Gastroesophageal sphincter (tissue), 4 donors: ENCODE measurements at regions not wholly inside any gene's neighbourhood (a gene's known extent, or its start where the extent isn't known, plus 50 kb on each side); places are given as distances from the start of the nearest gene placed in this dataset.
A peak's percentile ranks its signal among the peaks of the same experiment; 100 is the strongest.

Source experiments
- ATAC-seq: fragments of 150-250 bp; one replicate; pipeline ENCODE4 v1.9.1; 2016; ENCODE audit warnings: mild to moderate bottlenecking, moderate library complexity
- H3K27ac ChIP-seq, 4 donors: fragments of 200-600 bp; sonication (generic) in 3 of 4; 1 replicate in 3 of 4; 2 replicates in 1 of 4; pipeline ENCODE4 v1.5.1; 2016 to 2019
- H3K27me3 ChIP-seq: fragments of 200-600 bp; sonication (generic); one replicate; pipeline ENCODE4 v1.5.1; 2019
- H3K36me3 ChIP-seq, 2 donors: fragments of 200-600 bp; sonication (generic); one replicate each; pipeline ENCODE4 v1.5.1; 2019; ENCODE audit warnings: control low read depth in 1 of 2
- H3K4me1 ChIP-seq, 3 donors: fragments of 200-600 bp; sonication (generic); 1 replicate in 2 of 3; 2 replicates in 1 of 3; pipeline ENCODE4 v1.5.1; 2016 to 2019; ENCODE audit warnings: control low read depth in 2 of 3
- H3K4me3 ChIP-seq, 2 donors: fragments of 200-600 bp; sonication (generic); one replicate each; pipeline ENCODE4 v1.5.1; 2019; ENCODE audit warnings: mild to moderate bottlenecking in 1 of 2, moderate library complexity in 1 of 2
- H3K9me3 ChIP-seq, 3 donors: fragments of 200-600 bp; sonication (generic); one replicate each; pipeline ENCODE4 v1.5.1; 2017 to 2019; ENCODE audit warnings: control low read depth in 2 of 3
- EP300 ChIP-seq: sonication (generic); formaldehyde crosslinking; IDR thresholded peaks from one replicate; pipeline ENCODE4 v1.6.1; 2017; ENCODE audit warnings: antibody characterized with exemption, mild to moderate bottlenecking
- POLR2A ChIP-seq, 2 donors: fragments of 450-650 bp; IDR thresholded peaks; one replicate each; pipeline ENCODE4 v1.6.1; 2017; ENCODE audit warnings: antibody characterized with exemption in 2 of 2, mild to moderate bottlenecking in 2 of 2, moderate library complexity in 1 of 2
- POLR2AphosphoS5 ChIP-seq: sonication (generic); formaldehyde crosslinking; IDR thresholded peaks from one replicate; pipeline ENCODE4 v1.6.1; 2017; ENCODE audit warnings: antibody characterized with exemption
- WGBS, 2 donors: methylation state at CpG; one replicate each; pipeline ENCODE4 v1.1.5; 2018; ENCODE audit warnings: low coverage in 1 of 2; 5-methylcytosine and 5-hydroxymethylcytosine counted together
- TF ChIP-seq, protein P1 (sequence below), 4 experiments: fragments of 200-600 bp in 2 of 4; fragments of 450-650 bp in 2 of 4; sonication (generic) in 1 of 4; IDR thresholded peaks; one replicate each; pipeline ENCODE4 v1.5.1; 2017 to 2019; ENCODE audit warnings: antibody characterized with exemption in 4 of 4, mild to moderate bottlenecking in 2 of 4, moderate library complexity in 2 of 4

DNA sequence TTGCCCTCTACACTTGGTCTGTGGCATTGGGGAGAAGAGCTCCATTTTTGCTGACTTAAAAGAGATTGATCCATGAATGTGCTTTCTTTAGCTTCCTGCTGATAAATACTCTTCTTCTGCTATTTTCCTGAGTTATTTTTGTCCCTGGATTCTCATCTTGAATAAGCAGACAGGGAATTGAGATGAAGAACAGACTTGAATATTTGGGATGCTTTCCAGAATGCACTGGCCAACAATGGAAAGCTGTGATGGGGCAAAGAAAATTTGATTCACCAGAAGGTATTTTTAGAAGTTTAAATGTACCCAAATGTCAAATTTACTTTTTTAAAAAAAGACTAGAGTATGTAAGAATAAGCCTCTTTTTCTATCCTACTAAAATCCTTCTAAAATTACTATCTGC lies 309.9 kb upstream of the PPP1R2C start:
- peak overlapping the region in 1 of 4 donors; percentile 20 for H3K27ac ChIP-seq

DNA sequence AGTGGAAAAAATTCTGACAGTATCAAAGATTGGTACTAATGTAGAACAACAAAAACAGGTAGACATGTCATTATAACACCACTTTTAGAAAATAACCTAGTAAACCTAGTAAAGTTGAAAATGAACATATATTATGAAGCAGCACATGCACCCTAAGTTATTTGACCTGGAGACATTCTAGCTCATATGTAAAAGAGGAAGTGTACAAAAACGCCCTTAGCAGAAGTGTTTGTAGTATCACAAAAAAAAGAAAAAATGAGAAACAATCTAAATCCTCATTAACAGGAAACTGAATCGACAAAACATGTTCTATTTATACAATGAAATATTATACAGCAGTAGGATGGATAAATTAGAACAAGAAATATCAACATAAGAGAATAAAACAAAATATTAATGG lies 318.9 kb upstream of the PPP1R2C start:
- Histone ChIP-seq H3K36me3 (no peaks in the 10 kb centered on the region), H3K4me1 (no peaks in the 10 kb centered on the region), H3K9me3 (no peaks in the 10 kb centered on the region), H3K27ac (no peak overlapping the region), H3K27me3 (no peaks in the 10 kb centered on the region), H3K4me3 (no peak overlapping the region)
- TF ChIP-seq, protein P1, sequence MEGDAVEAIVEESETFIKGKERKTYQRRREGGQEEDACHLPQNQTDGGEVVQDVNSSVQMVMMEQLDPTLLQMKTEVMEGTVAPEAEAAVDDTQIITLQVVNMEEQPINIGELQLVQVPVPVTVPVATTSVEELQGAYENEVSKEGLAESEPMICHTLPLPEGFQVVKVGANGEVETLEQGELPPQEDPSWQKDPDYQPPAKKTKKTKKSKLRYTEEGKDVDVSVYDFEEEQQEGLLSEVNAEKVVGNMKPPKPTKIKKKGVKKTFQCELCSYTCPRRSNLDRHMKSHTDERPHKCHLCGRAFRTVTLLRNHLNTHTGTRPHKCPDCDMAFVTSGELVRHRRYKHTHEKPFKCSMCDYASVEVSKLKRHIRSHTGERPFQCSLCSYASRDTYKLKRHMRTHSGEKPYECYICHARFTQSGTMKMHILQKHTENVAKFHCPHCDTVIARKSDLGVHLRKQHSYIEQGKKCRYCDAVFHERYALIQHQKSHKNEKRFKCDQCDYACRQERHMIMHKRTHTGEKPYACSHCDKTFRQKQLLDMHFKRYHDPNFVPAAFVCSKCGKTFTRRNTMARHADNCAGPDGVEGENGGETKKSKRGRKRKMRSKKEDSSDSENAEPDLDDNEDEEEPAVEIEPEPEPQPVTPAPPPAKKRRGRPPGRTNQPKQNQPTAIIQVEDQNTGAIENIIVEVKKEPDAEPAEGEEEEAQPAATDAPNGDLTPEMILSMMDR (IDR thresholded peaks at IDR 0.05) = no peak
- no peak for TF ChIP-seq POLR2AphosphoS5
- TF ChIP-seq POLR2A (IDR thresholded peaks at IDR 0.05) = no peak
- no peak for TF ChIP-seq EP300
- no peak for ATAC-seq
- WGBS, 2 donors = 70 to 86% methylated on average over 2 of the region's 2 CpGs

More for the DNA sequence above, 309.9 kb upstream of the PPP1R2C start:
- no peak overlapping the region for H3K4me3 ChIP-seq
- TF ChIP-seq EP300 (no peak), POLR2A (IDR thresholded peaks at IDR 0.05) (no peak), POLR2AphosphoS5 (no peak)
- TF ChIP-seq, protein P1 (IDR thresholded peaks at IDR 0.05) = no peak
- H3K27me3 ChIP-seq = no peaks in the 10 kb centered on the region
- H3K9me3 ChIP-seq = no peaks in the 10 kb centered on the region
- H3K4me1 ChIP-seq = no peaks in the 10 kb centered on the region
- no peaks in the 10 kb centered on the region for H3K36me3 ChIP-seq
- no peak for ATAC-seq

GRCh38 chrX:43106009-43106408 lies 328.0 kb upstream of the PPP1R2C start:
- no peak for ATAC-seq
- WGBS, 2 donors = 60 to 86% methylated on average over 1 to 5 of the region's 5 CpGs
- Histone ChIP-seq H3K4me3 (no peak overlapping the region), H3K27me3 (no peaks in the 10 kb centered on the region), H3K9me3 (no peaks in the 10 kb centered on the region), H3K36me3 (no peaks in the 10 kb centered on the region), H3K27ac (no peak overlapping the region), H3K4me1 (no peaks in the 10 kb centered on the region)
- TF ChIP-seq POLR2A (IDR thresholded peaks at IDR 0.05) (no peak), EP300 (no peak), POLR2AphosphoS5 (no peak)
- TF ChIP-seq, protein P1 (IDR thresholded peaks at IDR 0.05) = no peak

DNA sequence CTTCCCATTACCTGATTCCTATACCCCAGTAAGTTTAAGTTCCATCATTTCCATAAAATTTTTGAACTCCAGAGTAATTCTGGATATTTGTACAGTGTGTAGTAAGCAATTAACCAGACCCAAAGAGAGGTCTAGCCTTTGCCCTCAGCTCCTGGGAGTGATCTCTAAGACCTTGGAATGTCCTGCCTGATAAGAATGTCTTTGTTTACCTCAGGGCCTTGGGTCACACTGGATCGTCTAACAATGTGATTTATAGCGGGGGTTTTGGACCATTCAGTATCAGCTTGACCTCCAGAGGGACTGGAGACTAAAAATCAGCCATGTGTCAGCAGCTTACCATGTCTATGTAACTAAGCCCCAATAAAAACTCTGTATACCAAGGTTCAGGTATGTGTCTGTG lies 330.9 kb upstream of the PPP1R2C start:
- no peaks in the 10 kb centered on the region for H3K27me3 ChIP-seq
- no peak overlapping the region for H3K4me3 ChIP-seq
- 36% methylated on average over 2 of the region's 2 CpGs; no CpG with 5 or more reads in 1 of the 2 donors for WGBS, 2 donors
- no peak overlapping the region for H3K27ac ChIP-seq
- no peaks in the 10 kb centered on the region for H3K36me3 ChIP-seq
- H3K4me1 ChIP-seq = no peaks in the 10 kb centered on the region
- TF ChIP-seq POLR2A (IDR thresholded peaks at IDR 0.05) (no peak), POLR2AphosphoS5 (no peak), EP300 (no peak)
- TF ChIP-seq, protein P1 (IDR thresholded peaks at IDR 0.05) = no peak
- ATAC-seq = no peak
- H3K9me3 ChIP-seq = no peaks in the 10 kb centered on the region

GRCh38 chrX:43121637-43122036 lies 343.7 kb upstream of the PPP1R2C start:
- 86 to 100% methylated on average over 1 of the region's 1 CpG for WGBS, 2 donors
- Histone ChIP-seq H3K27ac (no peak overlapping the region), H3K4me3 (no peak overlapping the region), H3K27me3 (no peaks in the 10 kb centered on the region), H3K9me3 (no peaks in the 10 kb centered on the region), H3K36me3 (no peaks in the 10 kb centered on the region), H3K4me1 (no peaks in the 10 kb centered on the region)
- no peak for ATAC-seq
- TF ChIP-seq POLR2AphosphoS5 (no peak), POLR2A (IDR thresholded peaks at IDR 0.05) (no peak), EP300 (no peak)
- TF ChIP-seq, protein P1 (IDR thresholded peaks at IDR 0.05) = no peak
